ENCODE measurements at regions not wholly inside any gene's neighbourhood (a gene's known extent, or its start where the extent isn't known, plus 50 kb on each side); places are given as distances from the start of the nearest gene placed in this dataset.

DNA sequence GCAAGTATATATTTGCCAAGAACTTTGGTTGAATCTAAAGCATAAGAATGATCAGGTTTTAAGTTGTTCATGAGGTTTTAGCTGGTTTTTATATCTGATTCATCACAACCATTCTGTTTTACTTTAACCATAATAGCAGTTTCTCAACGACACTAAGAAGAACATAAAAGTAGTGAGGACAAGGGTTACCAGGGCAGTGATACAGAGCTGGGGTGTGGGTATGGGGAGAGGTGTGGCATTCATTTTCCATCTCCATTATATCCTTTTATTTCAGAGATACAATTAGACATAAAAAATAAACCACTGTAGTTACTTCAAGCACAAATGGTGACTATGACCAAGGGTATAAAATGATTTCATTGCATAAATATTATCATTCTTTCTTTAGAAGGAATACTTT, 149.8 kb upstream of the STEAP4 start:
- TF ChIP-seq, protein P1, sequence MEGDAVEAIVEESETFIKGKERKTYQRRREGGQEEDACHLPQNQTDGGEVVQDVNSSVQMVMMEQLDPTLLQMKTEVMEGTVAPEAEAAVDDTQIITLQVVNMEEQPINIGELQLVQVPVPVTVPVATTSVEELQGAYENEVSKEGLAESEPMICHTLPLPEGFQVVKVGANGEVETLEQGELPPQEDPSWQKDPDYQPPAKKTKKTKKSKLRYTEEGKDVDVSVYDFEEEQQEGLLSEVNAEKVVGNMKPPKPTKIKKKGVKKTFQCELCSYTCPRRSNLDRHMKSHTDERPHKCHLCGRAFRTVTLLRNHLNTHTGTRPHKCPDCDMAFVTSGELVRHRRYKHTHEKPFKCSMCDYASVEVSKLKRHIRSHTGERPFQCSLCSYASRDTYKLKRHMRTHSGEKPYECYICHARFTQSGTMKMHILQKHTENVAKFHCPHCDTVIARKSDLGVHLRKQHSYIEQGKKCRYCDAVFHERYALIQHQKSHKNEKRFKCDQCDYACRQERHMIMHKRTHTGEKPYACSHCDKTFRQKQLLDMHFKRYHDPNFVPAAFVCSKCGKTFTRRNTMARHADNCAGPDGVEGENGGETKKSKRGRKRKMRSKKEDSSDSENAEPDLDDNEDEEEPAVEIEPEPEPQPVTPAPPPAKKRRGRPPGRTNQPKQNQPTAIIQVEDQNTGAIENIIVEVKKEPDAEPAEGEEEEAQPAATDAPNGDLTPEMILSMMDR (IDR thresholded peaks at IDR 0.05) = no peak

DNA sequence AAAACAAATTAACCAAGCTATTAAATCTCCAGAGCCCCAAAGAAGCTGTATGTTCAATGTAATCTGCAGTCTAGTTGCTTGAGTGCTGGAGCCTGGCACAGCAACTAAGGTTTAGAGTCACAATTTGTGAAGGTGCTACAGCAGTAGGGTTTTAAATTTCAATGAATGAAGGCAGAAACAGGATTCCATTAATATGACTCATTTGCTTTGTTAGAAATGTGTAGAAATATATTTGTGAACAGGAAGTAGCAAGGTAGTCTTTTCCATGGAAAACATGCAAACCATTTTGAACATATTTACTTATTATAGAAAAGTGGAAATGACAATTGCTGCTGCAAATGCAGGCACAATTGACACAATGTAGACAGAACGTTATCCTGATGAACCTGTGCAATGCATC, 149.0 kb upstream of the STEAP4 start:
- TF ChIP-seq, protein P1 (IDR thresholded peaks at IDR 0.05) = no peak

DNA sequence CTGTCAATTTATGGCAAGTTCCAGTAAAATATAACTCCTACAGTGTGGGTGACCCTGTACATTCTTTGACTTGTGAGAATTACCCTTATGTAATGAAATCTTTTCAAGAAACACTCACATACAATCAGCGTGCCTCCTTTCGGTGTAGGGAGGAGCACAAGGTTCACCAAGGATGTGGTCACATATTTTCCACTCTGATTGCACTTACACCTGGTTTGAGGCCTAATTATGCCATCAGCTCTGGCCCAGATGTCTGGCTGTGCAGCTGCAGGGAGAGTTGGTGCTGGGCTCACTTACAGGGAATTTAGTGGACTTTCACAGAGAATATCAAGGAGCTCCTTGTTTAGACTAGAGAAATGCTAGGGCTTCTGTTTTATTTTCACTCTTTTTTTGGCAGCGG, 146.0 kb upstream of the STEAP4 start:
- TF ChIP-seq, protein P1 (IDR thresholded peaks at IDR 0.05) = no peak

DNA sequence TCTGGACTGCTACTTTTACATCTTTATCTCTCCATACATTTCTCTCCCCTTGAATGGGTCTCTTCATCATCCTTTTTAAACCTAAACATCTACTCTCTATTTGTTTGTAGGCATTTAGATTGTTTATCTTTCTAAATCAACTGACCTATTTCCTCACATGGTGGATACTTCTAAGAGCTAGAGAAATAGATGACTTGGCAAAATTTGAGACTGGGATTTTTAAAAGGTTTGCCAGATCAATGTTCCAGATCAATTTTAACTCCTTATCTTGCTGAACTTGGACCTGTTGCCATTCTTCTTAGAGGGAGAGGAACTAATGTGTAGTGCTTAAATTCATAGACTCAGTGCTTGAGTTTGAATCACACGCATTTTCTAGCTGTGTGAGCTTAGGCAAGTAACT, 144.2 kb upstream of the STEAP4 start:
- TF ChIP-seq, protein P1 (IDR thresholded peaks at IDR 0.05) = no peak

DNA sequence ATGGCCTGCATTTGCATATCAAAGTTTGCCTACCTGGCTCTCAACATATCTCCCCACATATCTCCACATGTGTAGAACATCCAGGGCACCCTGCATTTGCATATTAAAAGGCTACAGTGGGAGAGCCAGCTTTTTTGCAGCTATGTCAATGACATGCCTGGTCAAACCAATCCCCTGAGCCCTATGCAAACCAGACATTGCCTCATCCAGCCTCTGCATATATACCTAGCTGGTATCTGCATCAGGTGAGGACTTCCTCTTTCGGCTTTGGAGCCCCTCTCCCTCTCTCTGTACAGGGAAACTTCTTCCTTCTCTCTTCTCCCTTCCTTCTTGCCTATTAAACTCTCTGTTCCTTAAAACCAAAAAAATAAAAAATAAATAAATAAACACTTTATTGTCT, 142.7 kb upstream of the STEAP4 start:
- TF ChIP-seq, protein P1 (IDR thresholded peaks at IDR 0.05) = no peak

DNA sequence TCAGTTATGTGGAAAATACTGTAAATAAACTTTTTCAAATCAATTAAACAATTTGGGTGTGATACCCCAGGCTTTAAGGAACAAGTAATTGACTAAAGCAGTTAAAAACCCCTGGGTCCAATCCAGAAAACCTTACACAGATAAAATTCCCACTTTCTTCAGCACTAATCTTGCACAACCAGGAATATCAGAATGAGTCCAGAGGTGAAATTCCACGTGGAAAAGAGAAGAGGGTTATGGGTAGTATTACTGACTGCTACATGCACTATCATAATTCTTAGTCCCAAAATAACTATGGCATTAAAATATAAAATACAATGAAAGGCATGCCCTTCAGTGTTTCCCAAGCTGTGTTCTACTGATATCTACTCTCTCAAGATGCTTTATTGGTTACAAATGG, 135.7 kb upstream of the STEAP4 start:
- TF ChIP-seq, protein P1 (IDR thresholded peaks at IDR 0.05) = no peak

DNA sequence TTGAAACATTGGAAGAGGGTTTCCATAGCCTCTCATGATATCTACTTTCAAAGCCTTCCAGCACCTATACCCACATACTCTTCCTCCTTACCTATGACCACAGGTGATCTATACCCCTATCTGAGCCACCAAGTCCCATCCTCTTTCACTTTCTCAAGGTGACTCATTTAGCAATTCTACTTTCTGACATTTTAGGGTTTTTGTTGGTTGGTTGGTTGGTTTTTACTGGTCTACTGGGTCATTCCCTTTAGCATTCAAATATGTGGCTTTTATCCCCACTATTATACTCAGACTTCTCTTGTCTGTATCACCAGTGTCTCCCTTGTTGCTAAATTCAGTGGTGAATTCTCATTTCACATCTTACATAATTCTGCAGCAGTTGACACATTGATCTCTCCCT, 130.4 kb upstream of the STEAP4 start:
- TF ChIP-seq, protein P1 (IDR thresholded peaks at IDR 0.05) = no peak

DNA sequence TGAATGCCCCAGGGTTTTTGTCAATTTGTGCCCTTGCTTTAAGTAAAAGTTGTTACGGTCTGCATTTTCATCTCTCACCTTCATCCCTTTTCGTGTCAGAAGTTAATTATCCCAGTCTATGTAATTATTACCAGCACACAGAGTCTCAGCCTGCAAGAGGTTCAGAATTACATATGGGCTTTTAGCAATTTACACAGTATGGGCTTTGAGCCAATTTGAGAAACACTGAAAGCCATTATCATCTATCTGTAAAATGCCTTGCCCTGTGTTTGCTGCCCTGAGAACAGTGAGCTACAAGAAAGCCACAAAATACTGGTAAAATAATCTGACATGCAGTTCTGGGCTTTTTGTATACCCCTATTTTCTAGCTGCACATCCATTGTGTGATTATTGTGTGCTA, 125.6 kb upstream of the STEAP4 start:
- TF ChIP-seq, protein P1 (IDR thresholded peaks at IDR 0.05) = no peak
